Immature natural killer cell (primary cell): ENCODE measurements at regions not wholly inside any gene's neighbourhood (a gene's known extent, or its start where the extent isn't known, plus 50 kb on each side); places are given as distances from the start of the nearest gene placed in this dataset.
"Not testable (repeated sequence)": the region's sequence is repeated elsewhere in the genome, so short reads cannot be mapped to it uniquely, and the experiment has no call there.

Source experiments
- DNase-seq, 3 donors: peaks; one replicate each; pipeline ENCODE4 v3.0.0; 2022; ENCODE audit warnings: mixed read lengths in 1 of 3
- H3K27ac Mint-ChIP-seq, 6 donors: one replicate each; pipeline ENCODE4 v1.8.0; 2020; ENCODE audit warnings: mixed read lengths in 6 of 6, mild to moderate bottlenecking in 5 of 6, inconsistent platforms in 4 of 6, moderate library complexity in 3 of 6
- H3K27me3 Mint-ChIP-seq, 3 donors: one replicate each; pipeline ENCODE4 v1.8.0; 2020 to 2021; ENCODE audit warnings: low read depth in 3 of 3, mild to moderate bottlenecking in 3 of 3, mixed read lengths in 3 of 3, moderate library complexity in 3 of 3, inconsistent platforms in 1 of 3
- H3K36me3 Mint-ChIP-seq, 3 donors: one replicate each; pipeline ENCODE4 v1.8.0; 2020; ENCODE audit warnings: mixed read lengths in 3 of 3, inconsistent platforms in 2 of 3, mild to moderate bottlenecking in 2 of 3
- H3K4me1 Mint-ChIP-seq, 2 donors: one replicate each; pipeline ENCODE4 v1.8.0; 2020; ENCODE audit warnings: inconsistent platforms in 2 of 2, mild to moderate bottlenecking in 2 of 2, mixed read lengths in 2 of 2, moderate library complexity in 1 of 2
- H3K4me3 Mint-ChIP-seq, 5 donors: one replicate each; pipeline ENCODE4 v1.8.0; 2020; ENCODE audit warnings: mild to moderate bottlenecking in 5 of 5, mixed read lengths in 5 of 5, inconsistent platforms in 3 of 5, moderate library complexity in 3 of 5
- H3K9me3 Mint-ChIP-seq, 6 donors: one replicate each; pipeline ENCODE4 v1.8.0; 2020; ENCODE audit warnings: mild to moderate bottlenecking in 6 of 6, mixed read lengths in 6 of 6, inconsistent platforms in 4 of 6, moderate library complexity in 3 of 6

DNA sequence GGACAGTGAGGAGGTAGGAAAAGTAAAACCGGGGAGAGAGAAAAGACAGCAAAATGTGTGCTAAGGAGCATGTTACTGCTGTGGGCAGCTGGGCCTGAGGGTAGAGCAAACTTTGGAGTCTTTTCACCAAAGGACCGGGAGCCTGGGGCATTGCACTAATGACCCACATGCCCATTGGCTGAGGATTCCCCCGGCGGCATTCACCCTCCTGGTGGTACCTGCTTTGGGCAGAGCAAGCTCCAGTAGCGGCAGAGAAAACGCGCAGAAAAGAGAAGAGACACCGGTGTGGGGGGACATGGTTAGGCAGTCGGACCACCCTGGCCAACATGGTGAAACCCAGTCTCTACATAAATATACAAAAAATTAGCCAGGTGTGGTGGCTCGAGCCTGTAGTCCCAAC is 83.4 kb upstream of the ESRRB start:
- Mint-ChIP-seq H3K9me3 (peaks cover 0 to 2% (median 0%) of the 10 kb centered on the region in 6 donors), H3K4me1 (no peaks in the 10 kb centered on the region), H3K27ac (no peak overlapping the region), H3K27me3 (no peaks in the 10 kb centered on the region), H3K36me3 (no peaks in the 10 kb centered on the region), H3K4me3 (no peak overlapping the region)
- DNase-seq = no peak

DNA sequence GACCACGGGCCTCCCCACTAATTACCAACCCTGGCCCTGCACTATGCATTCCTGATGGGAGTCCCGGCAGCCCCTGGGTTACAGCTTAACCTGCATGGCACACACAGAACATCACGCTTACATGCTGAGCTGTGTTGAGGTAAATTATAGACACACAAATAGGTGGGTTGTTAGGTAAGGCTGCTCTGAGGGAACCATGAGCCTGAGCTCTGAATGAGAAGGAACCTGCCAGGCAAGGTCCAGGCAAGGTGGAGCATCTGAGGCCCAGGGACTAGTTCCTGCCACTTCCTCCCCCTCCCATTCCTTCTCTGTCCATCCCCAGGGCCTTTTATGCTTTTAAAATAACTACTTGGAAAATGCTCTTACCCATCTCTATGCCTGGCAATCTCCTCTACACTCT is 82.7 kb upstream of the ESRRB start:
- H3K4me1 Mint-ChIP-seq = no peaks in the 10 kb centered on the region
- H3K4me3 Mint-ChIP-seq = no peak overlapping the region

DNA sequence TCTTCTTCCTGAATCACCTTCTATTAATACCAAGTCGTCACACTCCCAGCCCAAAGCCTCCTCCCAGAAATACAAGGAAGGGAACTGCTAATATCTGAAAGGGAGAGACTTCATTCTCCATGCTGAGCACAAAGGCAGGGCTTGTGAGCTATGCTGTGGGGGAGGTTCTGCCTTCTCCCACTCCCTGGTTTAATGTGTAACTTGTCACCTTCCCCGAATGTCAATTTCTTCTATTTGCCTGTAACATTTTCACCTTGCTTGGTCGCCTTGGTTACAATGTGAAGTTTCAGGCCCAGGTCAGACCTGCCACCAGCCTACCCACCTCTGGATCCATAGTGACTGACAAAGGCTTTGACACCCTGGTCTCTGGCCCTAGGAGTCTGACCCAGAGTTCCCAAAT is 82.0 kb upstream of the ESRRB start:
- Mint-ChIP-seq H3K27ac (no peak overlapping the region), H3K36me3 (no peaks in the 10 kb centered on the region), H3K4me3 (no peak overlapping the region), H3K9me3 (peaks cover 0 to 2% (median 0%) of the 10 kb centered on the region in 6 donors), H3K4me1 (no peaks in the 10 kb centered on the region), H3K27me3 (peaks cover 0 to 4% (median 4%) of the 10 kb centered on the region in 3 donors)
- no peak for DNase-seq

More for the DNA sequence above, 82.7 kb upstream of the ESRRB start:
- peaks cover 0 to 2% (median 0%) of the 10 kb centered on the region in 6 donors for H3K9me3 Mint-ChIP-seq
- H3K27me3 Mint-ChIP-seq = peaks cover 0 to 4% (median 2%) of the 10 kb centered on the region in 3 donors
- H3K36me3 Mint-ChIP-seq = no peaks in the 10 kb centered on the region
- no peak overlapping the region for H3K27ac Mint-ChIP-seq
- DNase-seq = no peak

DNA sequence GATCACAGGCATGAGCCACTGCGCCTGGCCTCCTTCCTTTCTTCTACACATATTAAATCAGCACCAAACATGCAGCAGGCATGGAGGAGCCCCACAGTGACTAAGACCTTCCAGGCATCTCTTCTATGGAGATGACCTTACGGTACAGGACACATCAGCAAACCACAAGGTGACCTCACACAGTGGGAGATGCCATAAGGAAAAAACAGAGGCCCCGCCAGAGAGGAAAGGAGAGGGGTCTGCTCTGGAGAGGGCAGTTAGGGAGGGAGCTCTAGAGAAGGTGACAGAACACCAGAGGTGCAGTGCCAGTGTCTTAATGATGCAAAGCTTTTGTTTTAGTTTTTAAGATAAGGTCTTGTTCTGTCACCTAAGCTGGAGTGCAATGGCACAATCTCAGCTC is 81.1 kb upstream of the ESRRB start:
- Mint-ChIP-seq H3K36me3 (no peaks in the 10 kb centered on the region), H3K27me3 (peaks cover 0 to 7% (median 6%) of the 10 kb centered on the region in 3 donors), H3K9me3 (peaks cover 0 to 2% (median 0%) of the 10 kb centered on the region in 6 donors), H3K4me3 (no peak overlapping the region), H3K27ac (no peak overlapping the region), H3K4me1 (no peaks in the 10 kb centered on the region)
- no peak for DNase-seq

DNA sequence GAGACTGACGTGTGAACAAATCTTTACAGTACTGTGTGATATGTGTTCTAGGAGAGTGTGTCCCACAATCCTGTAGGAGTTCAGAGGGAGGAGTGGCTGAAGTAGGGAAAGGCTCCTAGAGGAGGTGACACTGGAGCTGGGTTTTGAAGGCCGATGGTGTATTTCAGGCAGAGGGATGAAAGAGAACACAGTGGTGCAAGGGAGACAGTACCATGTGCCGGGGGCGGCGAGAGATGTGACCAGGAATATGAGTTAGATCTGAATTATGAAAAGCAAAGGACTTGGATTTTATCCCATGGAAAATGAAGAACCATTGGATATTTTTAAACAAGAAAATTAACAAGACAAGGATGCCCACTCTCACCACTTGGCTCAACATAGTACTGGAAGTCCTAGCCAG is 77.0 kb upstream of the ESRRB start:
- no peaks in the 10 kb centered on the region for H3K4me1 Mint-ChIP-seq
- no peak overlapping the region for H3K27ac Mint-ChIP-seq
- peaks cover 0 to 10% (median 8%) of the 10 kb centered on the region in 3 donors for H3K27me3 Mint-ChIP-seq
- H3K4me3 Mint-ChIP-seq = no peak overlapping the region
- H3K36me3 Mint-ChIP-seq = no peaks in the 10 kb centered on the region
- DNase-seq = no peak
- H3K9me3 Mint-ChIP-seq = peaks cover 0 to 2% (median 0%) of the 10 kb centered on the region in 6 donors

DNA sequence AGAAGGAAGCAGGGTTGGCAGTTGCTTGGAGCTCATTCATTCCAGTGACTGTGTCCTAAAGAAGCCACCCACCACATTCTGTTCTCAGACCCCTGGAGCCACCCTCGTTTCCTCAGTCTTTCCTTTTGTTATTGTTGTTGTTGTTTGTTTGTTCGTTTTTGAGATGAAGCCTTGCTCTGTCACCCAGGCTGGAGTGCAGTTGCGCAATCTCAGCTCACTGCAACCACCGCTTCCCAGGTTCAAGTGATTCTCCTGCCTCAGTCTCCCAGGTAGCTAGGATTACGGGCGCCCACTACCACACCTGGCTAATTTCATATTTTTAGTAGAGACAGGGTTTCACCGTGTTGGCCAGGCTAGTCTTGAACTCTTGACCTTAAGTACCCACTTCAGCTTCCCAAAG is 72.7 kb upstream of the ESRRB start:
- not testable (repeated sequence) for H3K36me3 Mint-ChIP-seq, H3K4me3 Mint-ChIP-seq, H3K4me1 Mint-ChIP-seq, H3K9me3 Mint-ChIP-seq, DNase-seq, H3K27ac Mint-ChIP-seq
- H3K27me3 Mint-ChIP-seq = peaks cover 0 to 18% (median 4%) of the 10 kb centered on the region in 3 donors

DNA sequence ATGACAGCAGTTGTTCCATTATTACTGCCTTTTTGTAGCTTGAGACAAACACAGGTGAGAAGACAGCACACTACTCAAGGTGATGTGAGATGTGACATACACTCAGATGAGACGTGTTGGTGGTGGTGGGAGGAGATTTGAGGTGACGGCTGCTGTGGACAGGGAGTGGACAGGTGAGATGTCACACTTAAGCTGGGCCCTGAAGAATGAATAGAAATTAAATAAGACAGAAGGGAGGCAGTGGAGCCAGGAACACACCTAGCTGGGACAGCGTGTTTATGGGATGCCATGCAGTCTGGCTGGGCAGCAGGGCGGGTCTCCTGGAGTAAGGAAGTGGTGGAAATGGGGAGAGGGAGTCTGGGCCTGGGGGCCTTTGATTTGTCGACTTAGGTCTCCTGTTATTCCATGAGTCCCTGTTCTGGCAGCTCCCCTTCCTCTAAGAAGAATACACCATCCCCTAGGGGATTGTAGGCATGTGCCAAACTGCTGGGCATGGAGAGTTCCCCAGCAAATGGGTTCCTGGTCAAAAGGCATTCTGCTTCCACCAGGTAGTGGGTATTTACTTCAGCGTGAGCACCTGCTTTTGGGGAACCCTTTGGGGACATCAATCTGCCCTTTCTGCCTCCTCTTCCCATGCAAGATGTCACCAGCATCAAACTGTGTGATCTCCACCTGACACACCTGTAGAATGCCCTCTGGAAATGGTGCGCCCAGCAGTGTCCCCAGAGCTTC is 71.2 kb upstream of the ESRRB start:
- no peaks in the 10 kb centered on the region for H3K9me3 Mint-ChIP-seq
- H3K36me3 Mint-ChIP-seq = no peaks in the 10 kb centered on the region

DNA sequence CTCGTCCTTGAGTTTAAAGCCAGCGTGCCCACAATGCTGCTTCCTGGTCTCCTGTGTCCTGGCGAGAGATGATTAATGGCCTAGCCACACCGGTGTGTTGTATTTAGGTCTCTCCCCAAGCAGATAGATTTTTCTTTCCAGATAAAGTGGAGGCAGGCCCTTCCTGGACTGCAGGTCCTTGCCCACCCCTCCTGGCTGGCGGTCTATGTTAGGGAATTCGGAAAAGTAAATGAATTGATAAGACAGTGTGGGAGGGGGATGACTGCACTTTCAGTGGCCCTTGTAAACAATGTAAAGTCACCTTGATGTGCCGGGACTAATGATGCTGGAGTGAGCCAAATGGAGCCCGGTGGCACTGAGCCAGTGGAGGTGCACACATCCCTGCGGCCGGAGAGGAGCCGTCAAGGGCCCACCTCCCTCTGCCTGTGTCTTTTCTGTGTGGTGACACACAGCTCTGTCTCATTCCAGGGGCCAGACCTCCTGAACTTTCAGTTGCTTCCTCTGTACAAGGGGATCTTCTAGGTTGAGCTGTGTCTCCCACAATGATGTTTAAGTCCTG is 70.6 kb upstream of the ESRRB start:
- no peaks in the 10 kb centered on the region for H3K36me3 Mint-ChIP-seq
- no peak overlapping the region for H3K27ac Mint-ChIP-seq
- no peak overlapping the region for H3K4me3 Mint-ChIP-seq
- H3K9me3 Mint-ChIP-seq = no peaks in the 10 kb centered on the region
- H3K4me1 Mint-ChIP-seq = no peaks in the 10 kb centered on the region
- peaks cover 0 to 23% (median 3%) of the 10 kb centered on the region in 3 donors for H3K27me3 Mint-ChIP-seq
- no peak for DNase-seq

More for the DNA sequence above, 71.2 kb upstream of the ESRRB start:
- Mint-ChIP-seq H3K27me3 (peaks cover 2 to 20% (median 3%) of the 10 kb centered on the region in 3 donors), H3K4me3 (no peak overlapping the region), H3K4me1 (no peaks in the 10 kb centered on the region), H3K27ac (no peak overlapping the region)
- no peak for DNase-seq

DNA sequence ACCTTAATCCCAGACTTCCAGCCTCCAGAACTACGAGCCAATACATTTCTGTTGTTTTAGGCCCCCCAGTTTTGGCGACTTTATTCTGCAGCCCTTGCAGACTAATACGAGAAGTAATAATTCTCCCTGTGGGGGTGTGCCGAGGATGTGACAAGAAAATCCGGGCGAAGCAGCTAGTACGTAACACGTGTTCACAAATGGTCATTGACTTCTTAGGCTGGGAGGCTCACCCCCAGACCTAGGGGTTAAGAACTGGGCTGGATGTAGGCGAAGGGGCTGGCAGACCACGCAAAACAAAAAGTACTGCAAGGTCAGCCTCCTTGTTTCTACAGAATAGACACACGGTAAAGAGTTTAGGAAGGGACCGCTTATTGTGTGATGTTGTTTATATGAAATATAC is 69.8 kb upstream of the ESRRB start:
- no peak overlapping the region for H3K4me3 Mint-ChIP-seq
- no peaks in the 10 kb centered on the region for H3K4me1 Mint-ChIP-seq
- DNase-seq = no peak
- H3K9me3 Mint-ChIP-seq = no peaks in the 10 kb centered on the region
- no peak overlapping the region for H3K27ac Mint-ChIP-seq
- no peaks in the 10 kb centered on the region for H3K36me3 Mint-ChIP-seq
- H3K27me3 Mint-ChIP-seq = peaks cover 5 to 26% (median 6%) of the 10 kb centered on the region in 3 donors

DNA sequence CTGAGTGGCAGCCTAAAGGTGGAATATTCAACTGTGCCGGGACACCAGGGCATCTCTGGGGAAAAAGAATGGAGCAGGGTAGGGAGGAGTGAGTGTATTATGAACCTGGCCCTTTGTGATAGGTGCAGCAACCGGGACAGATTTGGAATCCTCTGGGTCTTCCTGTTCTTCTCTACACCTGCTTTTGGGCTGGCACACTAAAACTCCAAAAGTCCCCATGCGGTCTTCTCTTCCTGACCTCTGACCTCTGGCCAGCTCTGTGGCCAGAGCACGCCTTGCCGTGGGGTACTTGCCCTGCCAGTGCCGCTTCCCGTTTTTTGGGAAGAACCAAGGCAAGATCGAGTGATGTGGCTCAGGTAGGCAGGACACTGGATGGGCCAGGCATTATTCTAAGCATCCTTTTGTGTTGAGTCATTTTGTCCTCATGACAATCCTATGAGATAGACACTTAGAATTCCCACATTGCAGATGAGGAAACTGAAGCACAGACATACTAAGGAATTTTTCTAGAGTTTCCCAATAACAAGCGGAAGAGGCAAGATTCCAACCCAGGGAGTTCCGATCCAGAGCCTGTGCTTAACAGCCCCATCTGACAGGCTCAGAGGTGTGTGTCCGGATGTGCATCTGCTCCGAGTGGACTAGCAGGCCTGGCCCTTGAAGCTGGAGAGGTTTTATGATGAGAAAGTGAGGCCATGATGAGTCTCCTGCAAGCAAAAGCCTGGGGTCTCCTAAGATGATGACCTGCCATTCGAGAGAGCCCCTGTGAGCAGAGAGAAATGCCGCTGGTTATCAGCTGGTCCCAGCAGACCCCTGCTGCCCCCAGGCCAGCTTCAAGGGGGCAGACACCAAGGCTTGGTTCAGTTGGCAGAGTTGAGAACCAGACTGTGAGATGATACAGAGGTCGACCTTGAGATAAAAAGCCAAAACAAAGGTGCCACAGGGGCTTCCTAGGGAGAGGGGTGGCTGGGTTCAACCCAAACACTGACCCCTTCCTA is 67.9 kb upstream of the ESRRB start:
- no peak overlapping the region for H3K27ac Mint-ChIP-seq
- no peak for DNase-seq
- no peaks in the 10 kb centered on the region for H3K36me3 Mint-ChIP-seq
- peaks cover 5 to 23% (median 6%) of the 10 kb centered on the region in 3 donors for H3K27me3 Mint-ChIP-seq
- H3K4me1 Mint-ChIP-seq = no peaks in the 10 kb centered on the region
- no peak overlapping the region for H3K4me3 Mint-ChIP-seq
- H3K9me3 Mint-ChIP-seq = no peaks in the 10 kb centered on the region

DNA sequence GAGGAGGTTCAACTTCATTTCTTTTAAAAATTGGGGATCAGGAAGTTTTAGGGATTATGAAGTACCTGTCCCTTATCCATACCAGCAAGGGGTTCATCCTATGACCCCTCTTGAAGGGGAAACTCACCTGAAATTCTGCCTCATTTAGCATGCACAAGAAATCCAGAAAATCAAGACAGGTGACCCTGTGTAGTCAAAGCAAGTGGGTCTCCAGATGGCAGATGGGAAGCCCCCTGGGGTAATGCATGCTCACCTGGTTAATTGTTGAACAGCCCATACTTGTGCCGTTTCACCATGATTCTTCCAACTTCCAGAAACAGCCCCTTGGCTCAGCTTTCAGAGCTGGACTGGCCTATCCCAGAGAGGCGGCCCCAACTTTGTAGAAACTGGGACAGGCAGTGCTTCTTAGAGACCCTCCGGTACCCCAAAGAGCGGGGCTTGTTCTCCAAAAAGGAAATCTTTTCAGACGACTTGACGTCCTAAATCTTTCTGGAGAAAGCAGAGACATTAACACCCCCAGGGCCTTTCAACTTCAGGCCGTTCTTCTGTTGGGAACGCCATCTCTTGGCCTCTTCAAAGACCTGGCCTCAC is 66.3 kb upstream of the ESRRB start:
- Mint-ChIP-seq H3K27me3 (peaks cover 5 to 19% (median 6%) of the 10 kb centered on the region in 3 donors), H3K9me3 (no peaks in the 10 kb centered on the region), H3K4me1 (no peaks in the 10 kb centered on the region), H3K4me3 (no peak overlapping the region), H3K36me3 (no peaks in the 10 kb centered on the region), H3K27ac (no peak overlapping the region)
- no peak for DNase-seq

DNA sequence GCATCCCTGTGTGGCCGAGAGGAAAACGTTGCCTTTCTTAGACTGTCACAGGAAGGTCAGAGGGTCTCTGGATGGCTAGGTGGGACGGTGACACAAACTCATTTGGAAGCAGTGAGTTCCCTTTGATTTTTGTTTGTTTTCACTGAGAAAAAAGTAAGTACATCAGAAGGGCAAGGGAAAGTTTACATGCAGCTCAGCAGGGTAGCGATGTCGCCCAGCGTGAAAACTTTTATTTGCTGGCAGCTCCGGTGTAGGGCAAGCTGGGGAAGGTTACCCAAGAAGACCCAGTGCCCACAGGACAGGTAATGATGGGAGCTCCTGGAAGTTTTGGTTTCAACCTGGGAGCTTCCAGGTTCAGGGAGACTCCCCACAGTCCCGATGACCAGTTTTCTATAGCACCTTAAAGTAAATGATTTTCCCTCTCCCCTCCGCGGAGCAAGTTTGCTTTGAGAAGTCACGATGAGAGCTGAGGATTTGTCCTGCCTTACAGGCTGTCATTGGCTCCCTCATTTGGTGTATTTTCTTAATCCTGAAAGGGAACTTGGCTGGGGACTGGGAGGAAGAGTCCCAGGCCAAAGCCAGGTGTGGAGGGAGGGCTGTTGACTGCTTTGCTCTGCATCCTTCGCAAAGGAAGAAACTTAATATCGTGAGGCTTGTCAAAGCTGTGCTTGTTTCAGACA is 64.7 kb upstream of the ESRRB start:
- no peak for DNase-seq
- Mint-ChIP-seq H3K27me3 (peaks cover 5 to 19% (median 6%) of the 10 kb centered on the region in 3 donors), H3K9me3 (no peaks in the 10 kb centered on the region), H3K36me3 (no peaks in the 10 kb centered on the region), H3K4me3 (peak overlapping the region in 1 of 5 donors; percentile 36), H3K27ac (no peak overlapping the region), H3K4me1 (no peaks in the 10 kb centered on the region)

DNA sequence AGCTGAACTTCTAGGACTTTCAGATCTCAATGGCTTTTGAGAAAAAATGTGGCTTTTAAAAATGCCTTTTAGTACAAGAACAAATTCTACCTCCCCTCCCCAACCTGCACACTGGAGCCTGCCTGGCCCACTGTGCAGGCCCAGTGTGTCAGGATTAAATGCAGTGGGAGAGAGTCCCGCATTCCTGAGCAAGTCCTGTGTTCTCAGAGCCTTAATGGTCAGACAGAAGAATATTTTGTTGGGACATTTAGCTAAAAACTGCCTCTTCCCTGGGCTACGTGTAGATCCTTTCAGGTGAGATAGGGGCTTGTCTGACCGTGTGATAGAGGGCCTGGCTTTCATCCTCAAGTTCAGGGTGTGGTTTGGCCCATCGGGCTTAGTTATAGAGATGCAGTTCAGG is 63.1 kb upstream of the ESRRB start:
- no peak for DNase-seq
- no peaks in the 10 kb centered on the region for H3K9me3 Mint-ChIP-seq
- H3K27ac Mint-ChIP-seq = no peak overlapping the region
- no peaks in the 10 kb centered on the region for H3K4me1 Mint-ChIP-seq
- no peak overlapping the region for H3K4me3 Mint-ChIP-seq
- peaks cover 5 to 14% (median 6%) of the 10 kb centered on the region in 3 donors for H3K27me3 Mint-ChIP-seq
- no peaks in the 10 kb centered on the region for H3K36me3 Mint-ChIP-seq
